ENCODE measurements at regions not wholly inside any gene's neighbourhood (a gene's known extent, or its start where the extent isn't known, plus 50 kb on each side); places are given as distances from the start of the nearest gene placed in this dataset.
A peak's percentile ranks its signal among the peaks of the same experiment; 100 is the strongest.

DNA sequence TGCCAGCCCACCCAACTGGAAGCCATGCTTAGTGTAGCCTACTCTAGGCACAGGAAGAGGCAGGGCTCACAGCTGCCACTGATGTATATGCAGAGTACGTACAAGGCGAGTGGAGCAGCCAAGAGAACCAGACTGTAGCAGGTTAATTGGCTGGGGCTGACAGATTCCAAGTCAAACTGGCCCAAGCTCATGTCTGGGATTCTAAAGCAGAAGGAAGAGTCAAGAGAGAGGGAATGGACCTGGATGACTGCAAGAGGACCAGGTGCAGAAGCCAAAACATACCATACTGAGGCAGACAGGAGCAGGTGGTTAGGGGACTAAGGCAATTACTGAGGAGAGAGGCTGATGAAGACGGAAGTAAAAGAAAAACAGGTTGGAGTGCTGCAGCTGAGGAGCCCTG lies 51.3 kb upstream of the LRRN2 start:
- no peak for DNase-seq

DNA sequence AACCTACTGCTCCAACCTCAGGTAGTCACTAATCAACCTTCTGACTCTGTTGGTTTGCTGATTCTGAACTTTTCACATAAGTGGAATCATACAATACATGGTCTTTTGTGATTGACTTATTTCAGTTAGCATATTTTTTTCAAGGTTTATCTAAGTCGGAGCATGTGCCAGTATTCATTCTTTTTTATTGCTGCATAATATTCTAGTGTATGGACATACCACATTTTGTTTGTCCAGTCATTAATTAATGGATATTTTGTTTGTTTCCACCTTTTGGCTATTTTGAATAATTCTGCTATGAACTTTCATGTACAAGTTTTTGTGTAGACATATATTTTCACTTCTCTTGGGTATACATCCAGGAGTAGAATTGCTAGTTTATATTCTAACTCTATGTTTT lies 53.0 kb upstream of the LRRN2 start:
- DNase-seq = no peak

DNA sequence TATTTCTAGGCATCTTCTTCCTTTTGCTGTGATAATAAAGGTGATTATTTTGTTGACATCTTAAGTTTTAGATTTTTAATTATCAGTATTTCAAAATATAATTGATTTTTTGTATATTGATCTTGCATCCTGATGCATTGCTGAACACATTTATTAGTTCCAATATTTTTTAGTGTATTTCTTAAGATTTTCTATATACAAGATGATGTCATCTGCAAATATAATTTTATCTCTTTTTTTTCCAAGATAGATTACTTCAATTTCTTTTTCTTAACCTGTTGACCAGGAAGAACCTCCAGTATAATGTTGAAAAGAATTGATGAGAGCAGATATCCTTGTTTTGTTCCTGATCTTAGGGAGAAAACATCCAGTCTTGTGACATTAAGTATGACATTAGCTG lies 54.8 kb upstream of the LRRN2 start:
- DNase-seq = no peak

DNA sequence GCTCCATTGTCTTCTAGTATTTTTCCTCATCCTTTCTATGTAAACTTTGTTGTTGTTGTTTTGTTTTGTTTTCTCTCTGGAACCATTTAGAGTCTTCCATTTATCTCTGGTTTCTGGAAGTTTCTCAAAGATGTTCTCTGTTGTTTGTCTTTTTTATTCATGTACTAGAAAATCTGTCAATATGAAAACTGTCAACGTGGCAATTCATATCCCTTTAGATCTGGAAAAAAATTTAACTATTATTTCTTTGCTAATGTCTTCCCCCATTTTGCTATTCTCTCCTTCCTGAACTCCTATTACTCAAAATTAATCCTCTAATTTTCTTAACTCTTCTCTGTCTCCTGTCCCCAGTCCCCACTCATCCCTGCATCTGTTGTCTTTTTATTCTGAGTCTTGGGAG lies 55.9 kb upstream of the LRRN2 start:
- DNase-seq = no peak

DNA sequence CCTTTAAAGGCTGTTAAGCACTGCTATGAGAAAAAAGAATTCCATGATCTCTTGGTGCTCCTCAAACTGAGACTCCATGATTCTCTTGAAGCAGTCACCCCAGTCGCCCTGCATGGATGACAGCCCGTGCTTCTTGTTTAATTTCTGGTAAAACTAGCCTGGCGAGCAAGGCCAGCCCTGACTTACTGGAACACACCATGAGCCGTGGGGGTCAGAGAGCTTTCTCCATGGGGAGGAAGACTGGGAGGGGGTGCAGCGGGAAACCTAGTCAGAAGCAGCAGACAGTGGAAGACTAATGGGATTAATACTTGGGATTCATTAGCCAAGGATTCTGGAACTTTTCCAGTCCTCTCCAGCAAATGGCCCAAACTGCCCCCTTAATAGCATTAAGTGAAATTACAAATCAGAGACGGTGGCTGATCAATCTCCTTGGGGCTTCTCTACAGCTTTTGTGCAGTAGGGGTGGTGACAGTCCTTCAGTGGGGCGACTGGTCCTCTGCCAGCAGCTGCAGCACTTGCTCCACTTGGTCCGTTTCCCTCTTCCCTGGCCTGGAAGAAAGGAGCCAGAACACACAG lies 57.2 kb upstream of the LRRN2 start:
- no peak for DNase-seq

DNA sequence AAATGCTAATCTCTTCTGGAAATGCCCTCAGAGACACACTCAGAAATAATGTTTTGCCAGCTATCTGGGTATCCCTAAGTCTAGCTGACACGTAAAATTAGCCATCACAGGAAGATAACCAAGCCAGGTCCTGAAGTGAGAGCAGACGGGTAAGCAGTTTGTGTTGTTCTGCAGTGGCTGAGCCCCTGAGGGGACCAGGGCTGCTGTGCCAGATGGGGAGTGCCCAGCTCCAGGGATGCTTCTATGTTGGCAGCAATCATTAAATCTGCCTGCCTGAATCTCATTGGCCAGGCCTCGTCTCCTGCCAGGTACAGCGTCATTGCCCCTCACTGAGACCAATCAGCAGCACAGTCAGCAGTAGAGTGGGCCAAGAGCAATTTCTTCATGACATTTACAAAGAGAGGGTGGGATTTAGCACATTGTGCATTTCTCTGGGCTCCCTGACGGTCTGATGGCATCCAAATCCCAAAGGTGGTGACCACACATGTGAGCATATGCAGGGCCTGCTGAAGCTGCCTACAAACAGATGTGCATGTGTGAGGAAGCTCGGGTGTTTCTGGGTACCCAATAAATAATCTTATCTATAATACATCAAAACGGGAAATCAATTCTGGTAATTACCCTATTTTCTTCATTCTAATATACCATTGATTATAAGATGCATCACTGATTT lies 58.7 kb upstream of the LRRN2 start:
- DNase-seq = no peak

DNA sequence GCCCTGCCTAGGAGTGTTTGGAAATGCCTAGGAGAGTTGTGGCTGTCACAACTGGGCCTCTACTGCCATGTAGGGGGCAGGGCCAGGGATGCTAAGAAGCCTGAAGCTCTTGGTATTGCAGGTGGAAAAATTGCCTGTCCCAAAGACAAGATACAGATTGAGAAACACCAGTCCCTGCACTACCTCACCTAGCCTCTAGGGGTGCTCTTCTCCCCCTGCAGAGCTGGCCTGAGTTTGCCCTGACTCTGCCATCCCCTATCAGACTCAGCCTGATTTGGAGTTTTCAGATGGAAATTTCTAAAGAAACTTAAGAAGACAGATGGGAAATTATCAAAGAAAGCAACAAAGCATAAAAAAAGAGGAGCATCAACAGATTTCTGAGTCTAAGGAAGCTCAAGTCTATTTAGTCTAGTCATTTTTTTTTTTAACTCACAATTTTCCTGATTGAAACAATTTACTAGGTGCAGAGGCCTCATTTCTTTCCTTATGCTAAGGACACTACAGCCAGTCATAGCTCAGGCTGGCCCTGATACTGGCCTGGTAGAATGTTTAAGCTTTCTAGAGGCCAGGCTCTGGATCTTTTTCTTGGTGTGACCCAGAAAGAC lies 61.4 kb upstream of the LRRN2 start:
- DNase-seq = peak; percentile 44

DNA sequence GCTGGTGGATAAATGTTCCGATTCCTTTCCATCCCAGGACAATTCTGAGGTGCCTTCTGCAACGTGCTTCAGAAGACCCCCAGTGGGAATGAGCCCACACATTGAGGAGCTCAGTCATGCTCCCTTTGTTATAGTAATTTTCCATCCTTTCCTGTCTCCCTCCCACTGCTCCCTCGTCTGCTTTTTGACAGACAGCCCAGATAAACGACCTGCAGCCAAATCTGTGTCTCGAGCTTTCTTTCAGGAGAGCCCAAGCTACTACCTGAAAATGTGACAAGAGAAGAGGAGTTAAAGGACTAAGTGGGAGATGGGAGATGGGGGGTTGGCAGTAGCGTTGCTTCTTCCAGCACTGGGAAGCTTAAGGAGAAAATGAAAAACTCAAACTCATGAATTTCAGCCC lies 65.9 kb upstream of the LRRN2 start:
- DNase-seq = no peak

DNA sequence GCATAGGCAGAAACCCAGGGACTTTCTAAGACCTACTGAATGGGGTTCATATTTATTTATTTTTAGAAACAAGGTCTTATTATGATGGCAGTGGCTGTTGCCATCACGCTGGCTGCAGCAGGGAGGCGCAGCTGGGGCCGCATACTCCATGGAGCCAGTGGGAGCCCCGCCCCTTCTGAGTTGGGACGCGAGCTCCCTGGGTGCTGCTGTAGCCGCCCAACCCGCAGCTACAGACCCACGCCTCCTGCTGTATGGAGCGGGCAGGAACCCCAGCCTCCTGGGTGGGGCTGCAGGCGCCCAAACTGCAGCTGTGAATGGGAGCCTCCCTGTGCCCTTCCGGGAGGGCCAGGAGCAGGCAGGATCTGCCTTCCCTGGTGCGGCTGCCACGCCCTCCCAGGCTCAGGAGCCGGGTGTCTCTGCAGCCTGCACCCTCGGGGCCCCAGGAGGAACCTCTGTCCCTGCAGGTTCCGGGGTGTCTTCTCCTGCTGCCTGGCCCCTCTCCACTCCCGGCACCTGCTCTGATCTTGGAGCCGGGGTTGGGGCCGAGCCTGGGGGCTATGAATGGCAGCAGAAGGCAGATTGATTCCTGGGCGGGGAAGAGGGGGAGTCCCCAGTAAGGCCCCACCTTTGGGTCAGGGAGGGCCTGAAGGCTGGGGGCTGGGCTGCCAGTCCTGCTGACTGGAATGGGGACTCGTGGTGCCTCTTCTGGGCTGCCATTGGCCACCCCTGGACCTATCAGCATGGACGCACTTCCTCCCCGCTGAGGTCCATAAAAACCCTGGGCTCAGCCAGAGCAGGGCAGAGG lies 66.5 kb upstream of the LRRN2 start:
- no peak for DNase-seq

DNA sequence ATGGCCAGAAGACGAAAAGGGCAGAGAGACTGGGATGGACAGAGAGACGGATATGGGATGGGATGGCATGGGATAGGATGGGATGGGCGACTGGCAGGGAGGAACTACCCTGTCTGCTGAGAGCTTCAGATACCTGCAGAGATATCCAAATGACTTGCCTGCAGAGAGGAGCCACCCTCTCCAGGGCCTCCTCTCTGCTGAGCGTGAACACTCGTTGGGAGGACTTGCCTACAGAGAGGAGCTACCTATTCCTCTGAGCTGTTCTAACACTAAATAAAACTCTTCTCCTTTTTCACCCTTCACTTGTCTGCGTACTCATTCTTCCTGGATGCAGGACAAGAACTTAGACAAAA lies 67.1 kb upstream of the LRRN2 start:
- DNase-seq = no peak

DNA sequence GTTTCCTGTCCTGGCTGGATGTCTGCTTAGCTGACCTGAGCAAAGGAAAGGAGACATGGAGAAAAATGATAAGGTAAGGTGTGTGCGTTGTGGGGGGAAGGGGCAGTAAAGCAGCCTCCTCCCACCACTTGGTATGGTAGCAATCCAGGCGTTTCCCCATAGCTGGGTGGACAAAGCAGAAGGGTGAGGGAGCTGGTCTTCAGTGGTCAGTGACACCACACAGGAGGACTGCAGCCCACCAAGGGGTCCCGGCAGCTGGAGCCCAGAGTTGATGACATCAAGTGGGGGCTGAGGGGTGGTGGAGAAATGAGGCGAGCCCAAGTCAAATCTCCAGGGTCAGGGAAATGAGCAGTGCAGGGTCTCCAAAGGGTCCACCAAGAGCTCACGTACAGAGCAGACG lies 69.3 kb upstream of the LRRN2 start:
- no peak for DNase-seq

DNA sequence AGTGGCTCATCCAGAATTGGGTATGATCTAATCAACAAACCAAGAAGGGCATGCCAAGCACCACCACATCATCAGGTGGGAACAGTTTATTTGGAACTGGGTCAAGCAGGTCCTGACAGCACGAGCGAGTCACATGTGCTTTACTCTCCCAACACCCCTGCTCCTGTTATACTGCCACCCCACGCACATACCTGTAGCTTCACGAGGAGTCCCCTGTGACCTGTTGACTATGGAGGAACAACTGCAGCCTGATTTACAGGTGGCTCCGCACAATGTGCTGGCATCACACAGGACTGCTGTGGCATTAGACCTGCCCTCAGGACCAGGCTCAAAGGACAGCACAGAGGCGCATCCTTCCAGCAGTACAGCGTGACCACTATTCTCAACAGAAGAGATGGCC lies 70.8 kb upstream of the LRRN2 start:
- DNase-seq = no peak

DNA sequence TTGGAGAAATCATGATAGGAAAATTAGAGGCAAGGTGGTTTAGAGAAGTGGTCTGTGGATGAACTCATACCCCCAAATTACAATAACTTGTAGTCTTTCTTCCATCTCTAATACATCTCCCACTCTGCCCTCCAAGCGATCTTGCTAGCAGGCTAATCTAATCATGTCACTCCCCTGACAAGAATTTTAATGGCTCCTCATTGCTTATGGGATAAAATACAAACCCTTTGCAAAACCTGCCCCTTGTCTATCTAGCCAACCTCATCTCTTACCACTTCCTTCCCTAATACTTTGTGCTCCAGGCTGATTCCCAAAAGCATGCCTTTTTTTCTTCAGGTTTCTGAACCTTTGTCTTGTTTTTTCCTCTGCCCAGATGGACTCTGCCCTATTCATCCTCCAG lies 71.3 kb upstream of the LRRN2 start:
- DNase-seq = no peak

DNA sequence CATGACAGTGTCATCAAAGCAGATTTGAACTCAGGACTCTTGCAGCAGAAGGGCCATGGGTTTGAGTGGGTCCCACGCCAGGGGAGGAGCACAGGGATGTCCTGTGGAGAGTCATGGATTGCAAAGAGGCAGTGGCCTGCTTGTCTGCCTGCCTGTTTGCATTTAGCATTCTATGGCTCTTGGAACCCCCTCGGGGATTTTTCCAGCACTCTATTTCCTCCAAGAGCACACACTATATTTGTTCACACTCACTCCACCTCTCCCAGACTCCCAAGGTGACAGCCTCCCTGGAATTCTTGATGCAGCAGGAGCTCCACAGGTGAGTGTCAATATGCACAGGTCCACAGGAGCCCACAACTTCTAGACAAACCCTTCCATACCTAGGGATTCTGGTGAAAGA lies 73.1 kb upstream of the LRRN2 start:
- DNase-seq = no peak

DNA sequence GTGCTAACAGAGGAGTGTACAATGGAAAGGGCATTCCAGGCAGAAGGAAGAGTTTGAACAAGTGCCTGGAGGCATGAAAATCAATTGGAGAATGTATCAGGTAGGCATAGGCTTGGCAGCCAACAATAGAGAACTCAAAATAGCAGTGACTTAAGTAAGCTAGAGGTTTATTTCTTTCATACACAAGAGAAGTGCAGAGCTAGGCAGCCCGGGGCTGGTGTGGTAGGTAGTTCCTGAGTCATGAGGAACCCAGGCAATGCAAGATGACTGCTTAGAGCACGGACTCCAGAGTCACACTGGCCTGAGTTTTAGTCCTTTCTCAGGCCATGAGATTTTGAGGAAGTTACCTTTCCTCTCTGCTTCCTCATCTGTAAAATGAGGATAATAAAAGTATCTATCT lies 74.8 kb upstream of the LRRN2 start:
- DNase-seq = no peak

DNA sequence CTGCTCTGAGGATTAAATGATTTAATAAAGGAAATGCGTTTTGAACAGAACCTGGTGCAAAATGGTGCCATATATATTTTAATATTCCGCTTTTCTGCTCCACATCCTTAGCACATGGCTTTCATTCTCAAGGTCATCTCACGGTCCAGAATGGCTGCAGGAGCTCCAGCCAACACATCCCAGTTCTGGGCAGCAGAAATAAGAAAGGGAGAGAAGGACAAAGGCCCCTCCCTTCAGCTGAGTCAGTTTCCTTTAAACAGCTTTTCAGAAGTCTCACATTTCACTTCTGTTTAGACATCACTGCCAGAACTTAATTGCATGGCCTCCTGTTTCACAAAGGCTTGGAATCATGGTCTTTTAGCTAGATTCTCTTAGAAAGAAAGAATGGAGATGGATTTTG lies 75.2 kb upstream of the LRRN2 start:
- no peak for DNase-seq

DNA sequence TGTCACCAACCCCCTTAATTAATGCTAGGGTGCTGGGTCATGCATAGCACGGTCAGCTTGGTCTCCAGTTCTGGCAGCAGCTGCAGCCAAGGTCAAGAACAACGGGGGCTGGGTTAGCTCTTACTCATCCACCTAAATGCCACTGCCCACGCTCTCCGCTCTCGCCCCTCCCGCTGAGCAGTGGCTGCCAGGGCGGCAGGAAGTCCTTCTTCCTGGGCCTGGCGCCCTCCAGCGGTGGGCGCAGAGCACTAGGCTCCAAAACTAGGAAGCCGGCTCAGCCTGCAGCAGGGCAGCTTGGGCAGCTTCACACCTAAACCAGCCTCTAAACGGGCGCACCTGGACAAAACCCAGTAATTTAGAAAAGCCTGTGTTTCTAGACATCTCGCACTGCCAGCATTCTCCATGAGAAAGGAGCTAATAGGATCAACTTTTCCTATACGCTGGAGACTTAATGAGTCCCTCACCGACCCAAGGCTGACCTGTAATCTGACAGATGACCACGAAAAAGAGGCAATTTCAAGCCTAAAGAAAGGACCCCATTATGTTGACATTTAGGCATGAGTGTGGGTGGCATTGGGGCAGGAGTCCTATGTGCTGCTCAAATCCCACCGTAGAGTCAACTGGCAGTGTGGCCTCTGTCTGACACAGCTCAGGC lies 78.4 kb upstream of the LRRN2 start:
- DNase-seq = peak; percentile 76

DNA sequence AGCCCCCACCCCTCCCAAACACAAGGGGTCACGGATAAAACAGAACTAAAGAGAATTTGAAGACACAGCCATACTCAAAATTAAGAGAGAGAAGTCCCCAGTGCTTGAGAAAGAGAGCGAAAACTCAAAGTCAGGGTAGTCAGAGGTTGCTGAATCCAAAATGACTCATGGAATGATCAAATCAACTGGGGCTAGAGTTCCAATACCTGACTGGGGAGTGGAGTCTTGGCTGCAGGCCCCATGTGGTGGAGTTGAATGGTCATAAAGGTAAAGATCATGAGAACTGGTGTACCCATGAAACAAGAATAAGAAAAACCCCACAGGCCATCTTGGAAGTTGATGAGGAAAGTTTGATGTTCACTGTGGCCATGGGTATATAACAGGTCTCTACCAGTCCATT lies 84.5 kb upstream of the LRRN2 start:
- no peak for DNase-seq

DNA sequence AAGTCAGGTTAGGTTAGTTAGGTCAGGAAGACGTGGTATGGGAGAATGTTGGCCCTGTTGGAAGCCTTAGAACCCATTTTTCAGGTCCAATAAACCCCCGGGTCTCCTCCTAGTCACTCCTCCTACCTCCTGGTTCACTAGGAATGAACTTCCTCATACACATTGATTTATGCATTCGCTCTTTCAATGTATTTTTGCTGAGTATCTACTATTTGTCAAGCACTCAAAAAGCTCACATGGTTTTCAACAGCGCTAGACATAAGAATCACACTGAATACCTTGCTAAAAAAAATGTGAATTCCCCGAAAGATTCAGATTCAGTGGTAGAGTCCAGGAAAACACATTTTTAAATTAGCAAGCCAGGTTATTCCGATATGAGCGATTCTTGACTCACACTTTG lies 85.8 kb upstream of the LRRN2 start:
- no peak for DNase-seq

DNA sequence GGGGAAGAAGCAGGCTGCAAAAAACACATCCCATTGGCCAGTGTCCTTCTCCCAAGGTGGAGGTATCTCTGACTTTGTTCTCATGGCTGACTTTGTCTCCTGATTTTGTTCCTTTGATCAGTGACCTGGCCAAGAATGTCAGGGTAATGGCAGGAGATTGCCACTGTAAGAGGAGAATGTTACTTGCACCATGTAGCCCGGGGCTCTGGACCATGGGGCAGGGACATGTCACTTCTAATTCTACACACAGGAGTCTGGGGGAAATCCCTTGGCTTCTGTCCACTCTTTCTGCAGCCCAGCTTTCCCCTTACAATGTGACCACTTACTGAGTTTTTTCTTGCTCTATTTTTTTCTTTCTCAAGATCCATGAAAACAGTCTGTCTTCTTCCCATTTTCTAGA lies 87.7 kb upstream of the LRRN2 start:
- DNase-seq = no peak

DNA sequence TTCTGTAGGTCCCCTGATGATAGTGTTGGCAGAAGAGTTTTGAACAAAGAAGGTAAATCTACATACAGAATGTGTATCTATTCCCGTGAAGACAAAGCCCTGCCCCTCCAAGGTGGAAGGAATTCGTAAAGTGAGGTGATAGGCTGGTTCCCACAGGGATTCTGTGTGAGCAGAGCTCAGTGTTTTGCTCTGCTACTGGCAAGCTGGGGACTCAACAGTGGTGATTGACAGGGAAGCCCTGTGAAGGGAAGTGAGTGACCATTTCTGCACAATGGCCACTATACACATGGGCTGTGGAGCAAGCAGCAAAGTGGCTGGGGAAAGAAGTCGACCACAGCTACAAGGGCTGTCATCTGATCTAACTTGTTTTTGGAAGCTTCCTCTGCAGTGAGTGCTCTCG lies 90.0 kb upstream of the LRRN2 start:
- DNase-seq = no peak

DNA sequence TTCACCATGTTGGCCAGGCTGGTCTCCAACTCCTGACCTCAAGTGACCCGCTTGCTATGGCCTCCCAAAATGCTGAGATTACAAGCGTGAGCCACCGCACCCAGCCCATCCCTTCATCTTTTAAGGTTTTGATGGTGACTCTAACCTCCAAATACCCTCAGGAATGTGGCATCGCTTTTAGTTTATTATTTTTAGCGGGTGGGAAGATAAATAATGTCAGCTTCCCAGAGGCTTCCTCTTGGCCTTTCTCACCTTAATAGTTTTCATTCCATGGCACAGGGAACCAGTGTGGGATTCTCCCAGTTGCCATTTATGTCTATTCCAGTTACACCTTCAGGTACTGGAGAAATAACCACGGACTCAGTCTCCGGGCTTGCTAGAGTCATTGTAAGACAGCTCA lies 92.1 kb upstream of the LRRN2 start:
- no peak for DNase-seq

DNA sequence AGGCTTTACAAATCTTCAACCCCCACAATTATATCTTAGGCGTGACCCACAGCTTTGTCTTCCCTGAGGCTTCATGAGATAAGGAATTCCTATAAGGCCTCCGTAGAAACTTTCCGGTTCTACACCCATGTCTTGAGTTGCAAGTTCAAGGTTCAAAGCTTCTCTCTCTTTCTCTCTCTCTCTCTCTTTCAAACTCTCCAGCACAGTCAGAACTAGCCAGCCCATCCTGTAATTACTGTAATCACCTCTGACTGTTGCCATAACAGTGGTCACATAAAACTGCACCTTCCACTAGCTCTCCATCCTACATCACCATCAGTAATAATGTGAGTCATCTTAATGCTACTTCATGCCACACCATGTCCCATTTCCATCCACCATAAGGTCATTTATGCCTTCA lies 90.0 kb upstream of the NFASC start:
- DNase-seq = no peak
